Endothelial cell of umbilical vein (primary cell): ENCODE measurements at regions not wholly inside any gene's neighbourhood (a gene's known extent, or its start where the extent isn't known, plus 50 kb on each side); places are given as distances from the start of the nearest gene placed in this dataset.

Experiments
- BruUV-seq: library from RNA; stranded (reverse); fragments of 400-500 nt; replicated peaks from 2 replicates; lab custom pipeline; 2021; lab: Mats Ljungman, UMichigan
- CTCF ChIA-PET: fragments of 300-600, 350-600 bp; sonication (Branson Sonifier 250); formaldehyde crosslinking; loops from one replicate; lab custom pipeline; 2021; ENCODE audit warnings: antibody characterized with exemption, inconsistent platforms; lab: Charles Lee
- POLR2A ChIA-PET: fragments of 300-600, 350-600 bp; sonication (Branson Sonifier 250); formaldehyde crosslinking; loops from one replicate; lab custom pipeline; 2021; ENCODE audit warnings: antibody characterized with exemption, inconsistent platforms; lab: Charles Lee
- DNase-seq: peaks from one replicate; pipeline ENCODE4 v3.0.0-alpha.2; 2011; ENCODE audit warnings: low read depth, low spot score
- FAIRE-seq: peaks from 2 replicates; lab custom pipeline; 2011; peaks lifted over from hg19 to GRCh38; lab: Jason Lieb, UNC
- H2AFZ ChIP-seq: 2 replicates; pipeline ENCODE4 v1.6.0; 2012; ENCODE audit warnings: low read depth, low read length, control low read depth, inconsistent platforms
- H3K27ac ChIP-seq: 2 replicates; pipeline ENCODE4 v1.5.1; 2011; ENCODE audit warnings: low read depth, mild to moderate bottlenecking, control low read depth, low read length, moderate library complexity; ENCODE audit not compliant: insufficient read depth
- H3K27me3 ChIP-seq, 2 experiments: 2 replicates each; pipeline versions ENCODE4 v1.6.0 to v1.6.1; 2011; ENCODE audit warnings: low read length in 2 of 2, mixed read lengths in 1 of 2; ENCODE audit not compliant: control insufficient read depth in 2 of 2, insufficient read depth in 2 of 2
- H3K36me3 ChIP-seq, 2 experiments: 2 replicates in 1 of 2; 3 replicates in 1 of 2; pipeline ENCODE4 v1.5.1; 2011; ENCODE audit warnings: low read length in 2 of 2, mild to moderate bottlenecking in 1 of 2, moderate library complexity in 1 of 2; ENCODE audit not compliant: control insufficient read depth in 2 of 2, insufficient read depth in 2 of 2; ENCODE audit errors: extremely low read depth in 1 of 2
- H3K4me1 ChIP-seq: 3 replicates; pipeline ENCODE4 v1.5.1; 2011; ENCODE audit warnings: mild to moderate bottlenecking, low read length; ENCODE audit not compliant: control insufficient read depth, insufficient read depth; ENCODE audit errors: extremely low read depth
- H3K4me2 ChIP-seq: 2 replicates; pipeline ENCODE4 v1.6.1; 2011; ENCODE audit warnings: low read length, control low read depth, mixed read lengths; ENCODE audit not compliant: insufficient read depth
- H3K4me3 ChIP-seq, 3 experiments: fragments of 200-600 bp in 1 of 3; sonication (generic), shearing (Covaris generic) in 1 of 3; replicated peaks in 1 of 3; 2 replicates each; pipeline ENCODE4 v1.5.1; 2011 to 2016; ENCODE audit warnings: control low read depth in 3 of 3, low read length in 3 of 3, mild to moderate bottlenecking in 2 of 3, inconsistent platforms in 1 of 3, low read depth in 1 of 3, moderate library complexity in 1 of 3; ENCODE audit not compliant: insufficient read depth in 1 of 3
- H3K79me2 ChIP-seq: 2 replicates; pipeline ENCODE4 v1.6.0; 2012; ENCODE audit warnings: low read length, inconsistent platforms; ENCODE audit not compliant: control insufficient read depth, insufficient read depth
- H3K9ac ChIP-seq: replicated peaks from 2 replicates; pipeline ENCODE3; 2011; ENCODE audit warnings: low read length, control low read depth; ENCODE audit not compliant: insufficient read depth; ENCODE audit errors: extremely low read depth
- H3K9me1 ChIP-seq: replicated peaks from 3 replicates; pipeline ENCODE4 v1.6.0; 2011; ENCODE audit warnings: mild to moderate bottlenecking, low read length; ENCODE audit not compliant: control insufficient read depth, insufficient read depth; ENCODE audit errors: extremely low read depth
- H3K9me3 ChIP-seq: replicated peaks from 2 replicates; pipeline ENCODE4 v1.5.1; 2012; ENCODE audit warnings: low read length, inconsistent platforms; ENCODE audit not compliant: control insufficient read depth, insufficient read depth
- H4K20me1 ChIP-seq: replicated peaks from 2 replicates; pipeline ENCODE3; 2011; ENCODE audit warnings: mild to moderate bottlenecking, low read length; ENCODE audit not compliant: control insufficient read depth, insufficient read depth; ENCODE audit errors: extremely low read depth
- EZH2 ChIP-seq: IDR thresholded peaks from 2 replicates; pipeline ENCODE4 v1.6.1; 2012; ENCODE audit warnings: borderline replicate concordance, low read depth, mild to moderate bottlenecking, moderate library complexity, low read length, inconsistent platforms; ENCODE audit not compliant: severe bottlenecking
- FOS ChIP-seq: IDR thresholded peaks from 2 replicates; pipeline ENCODE4 v1.6.1; 2011; ENCODE audit warnings: mild to moderate bottlenecking, low read length, moderate library complexity, borderline replicate concordance; ENCODE audit not compliant: insufficient read depth
- GATA2 ChIP-seq: IDR thresholded peaks from 2 replicates; pipeline ENCODE4 v1.7.0; 2011; ENCODE audit warnings: low read depth, mild to moderate bottlenecking, moderate library complexity, mixed read lengths, low read length; ENCODE audit not compliant: insufficient read length, insufficient read depth
- JUN ChIP-seq: IDR thresholded peaks from 2 replicates; pipeline ENCODE4 v1.6.1; 2011; ENCODE audit warnings: borderline replicate concordance, low read depth; ENCODE audit not compliant: insufficient read length, insufficient read depth
- MYC ChIP-seq: IDR thresholded peaks from one replicate; pipeline ENCODE4 v1.6.1; 2011; ENCODE audit warnings: mild to moderate bottlenecking, low read depth, low read length
- POLR2A ChIP-seq: IDR thresholded peaks from 2 replicates; pipeline ENCODE4 v1.6.1; 2012; ENCODE audit warnings: low read depth, mild to moderate bottlenecking, control low read depth, low read length
- POLR2AphosphoS5 ChIP-seq: IDR thresholded peaks from 2 replicates; pipeline ENCODE4 v1.6.1; 2012; ENCODE audit warnings: low read depth, mild to moderate bottlenecking, control low read depth, low read length, moderate library complexity; ENCODE audit not compliant: insufficient read depth
- dilution Hi-C: fragments of 300-500 bp; cut with MboI; formaldehyde crosslinking; loops from one replicate; pipeline ENCODE4 v1.15.0; 2019; ENCODE audit warnings: low sequenced_read_pairs; ENCODE audit not compliant: extremely low pct_ligation_motif_present
- intact Hi-C: fragments of 100-400 bp; cut with micrococcal nuclease; formaldehyde crosslinking; loops from one replicate; pipeline ENCODE4 v1.10.0; 2022
- TF ChIP-seq, protein P1 (sequence below), 2 donors: IDR thresholded peaks; 1 replicate in 1 of 2; 2 replicates in 1 of 2; pipeline ENCODE4 v1.5.1; 2011; ENCODE audit warnings: low read length in 2 of 2, mild to moderate bottlenecking in 2 of 2, moderate library complexity in 2 of 2, control low read depth in 1 of 2, inconsistent platforms in 1 of 2, low read depth in 1 of 2; ENCODE audit not compliant: insufficient read depth in 1 of 2; ENCODE audit errors: extremely low read depth in 1 of 2
- TF ChIP-seq, protein P2 (sequence below): IDR thresholded peaks from 2 replicates; pipeline ENCODE4 v1.6.1; 2011; ENCODE audit not compliant: insufficient read depth, insufficient read length

- Histone ChIP-seq H3K9me1 (no peaks in the 10 kb centered on the region), H2AFZ (no peak overlapping the region), H3K36me3 (no peaks in the 10 kb centered on the region), H3K4me3 (no peak overlapping the region), H3K4me2 (no peak overlapping the region), H3K79me2 (no peaks in the 10 kb centered on the region), H3K9ac (no peak overlapping the region), H3K27me3 (no peaks in the 10 kb centered on the region), H3K9me3 (peaks cover 3% of the 10 kb centered on the region), H3K4me1 (no peaks in the 10 kb centered on the region), H4K20me1 (no peaks in the 10 kb centered on the region), H3K27ac (no peak overlapping the region)
- TF ChIP-seq JUN (no peak), MYC (no peak), POLR2A (no peak)
- dilution Hi-C loops = no loop called here
- ChIA-PET CTCF (no interaction called here), POLR2A (no interaction called here)
- intact Hi-C loops = no loop called here
- no TSS peak for BruUV-seq
- FAIRE-seq = no peak
- DNase-seq = no peak
Observed at GRCh38 chr2:22020091-22020742, 896.4 kb downstream of the TDRD15 start.

GRCh38 chr2:22027345-22028005 lies 903.7 kb downstream of the TDRD15 start:
- Histone ChIP-seq H3K4me3 (no peak overlapping the region), H3K9ac (no peak overlapping the region), H3K27ac (no peak overlapping the region), H3K9me1 (no peaks in the 10 kb centered on the region), H4K20me1 (no peaks in the 10 kb centered on the region), H3K4me1 (no peaks in the 10 kb centered on the region), H3K36me3 (no peaks in the 10 kb centered on the region), H3K79me2 (no peaks in the 10 kb centered on the region), H3K27me3 (no peaks in the 10 kb centered on the region), H3K4me2 (no peak overlapping the region), H3K9me3 (peaks cover 2% of the 10 kb centered on the region), H2AFZ (no peak overlapping the region)
- BruUV-seq = no TSS peak
- TF ChIP-seq FOS = no peak
- TF ChIP-seq, protein P1, sequence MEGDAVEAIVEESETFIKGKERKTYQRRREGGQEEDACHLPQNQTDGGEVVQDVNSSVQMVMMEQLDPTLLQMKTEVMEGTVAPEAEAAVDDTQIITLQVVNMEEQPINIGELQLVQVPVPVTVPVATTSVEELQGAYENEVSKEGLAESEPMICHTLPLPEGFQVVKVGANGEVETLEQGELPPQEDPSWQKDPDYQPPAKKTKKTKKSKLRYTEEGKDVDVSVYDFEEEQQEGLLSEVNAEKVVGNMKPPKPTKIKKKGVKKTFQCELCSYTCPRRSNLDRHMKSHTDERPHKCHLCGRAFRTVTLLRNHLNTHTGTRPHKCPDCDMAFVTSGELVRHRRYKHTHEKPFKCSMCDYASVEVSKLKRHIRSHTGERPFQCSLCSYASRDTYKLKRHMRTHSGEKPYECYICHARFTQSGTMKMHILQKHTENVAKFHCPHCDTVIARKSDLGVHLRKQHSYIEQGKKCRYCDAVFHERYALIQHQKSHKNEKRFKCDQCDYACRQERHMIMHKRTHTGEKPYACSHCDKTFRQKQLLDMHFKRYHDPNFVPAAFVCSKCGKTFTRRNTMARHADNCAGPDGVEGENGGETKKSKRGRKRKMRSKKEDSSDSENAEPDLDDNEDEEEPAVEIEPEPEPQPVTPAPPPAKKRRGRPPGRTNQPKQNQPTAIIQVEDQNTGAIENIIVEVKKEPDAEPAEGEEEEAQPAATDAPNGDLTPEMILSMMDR (IDR thresholded peaks at IDR 0.05; ENCODE audit: extremely low read depth in 1 of 2, insufficient read depth in 1 of 2, low read depth in 1 of 2, low read length in 2 of 2) = no peak
- no peak for TF ChIP-seq POLR2A
- TF ChIP-seq GATA2 = no peak
- TF ChIP-seq MYC = no peak
- TF ChIP-seq, protein P2, sequence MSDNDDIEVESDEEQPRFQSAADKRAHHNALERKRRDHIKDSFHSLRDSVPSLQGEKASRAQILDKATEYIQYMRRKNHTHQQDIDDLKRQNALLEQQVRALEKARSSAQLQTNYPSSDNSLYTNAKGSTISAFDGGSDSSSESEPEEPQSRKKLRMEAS = no peak
- TF ChIP-seq POLR2AphosphoS5 = no peak
- TF ChIP-seq EZH2 = no peak
- TF ChIP-seq JUN = no peak
- dilution Hi-C loops = no loop called here
- ChIA-PET POLR2A (no interaction called here), CTCF (no interaction called here)
- FAIRE-seq (no peak), DNase-seq (no peak)
- intact Hi-C loops = no loop called here
